GM11168 (cell line): ENCODE measurements at regions not wholly inside any gene's neighbourhood (a gene's known extent, or its start where the extent isn't known, plus 50 kb on each side); places are given as distances from the start of the nearest gene placed in this dataset.
"Not testable (repeated sequence)": the region's sequence is repeated elsewhere in the genome, so short reads cannot be mapped to it uniquely, and the experiment has no call there.

Experiments
- in situ Hi-C: fragments of 300-500 bp; cut with MboI; formaldehyde crosslinking; loops from one replicate; pipeline ENCODE4 v1.12.0; 2022; ENCODE audit warnings: low sequenced_read_pairs; ENCODE audit not compliant: unreplicated experiment

- in situ Hi-C loops: no loop called here
These were observed 365.5 kb downstream of the GBA3 start for GRCh38 chr4:23058165-23058776.

- in situ Hi-C loops: no loop called here
These were observed 348.8 kb downstream of the GBA3 start for GRCh38 chr4:23041501-23041900.

DNA sequence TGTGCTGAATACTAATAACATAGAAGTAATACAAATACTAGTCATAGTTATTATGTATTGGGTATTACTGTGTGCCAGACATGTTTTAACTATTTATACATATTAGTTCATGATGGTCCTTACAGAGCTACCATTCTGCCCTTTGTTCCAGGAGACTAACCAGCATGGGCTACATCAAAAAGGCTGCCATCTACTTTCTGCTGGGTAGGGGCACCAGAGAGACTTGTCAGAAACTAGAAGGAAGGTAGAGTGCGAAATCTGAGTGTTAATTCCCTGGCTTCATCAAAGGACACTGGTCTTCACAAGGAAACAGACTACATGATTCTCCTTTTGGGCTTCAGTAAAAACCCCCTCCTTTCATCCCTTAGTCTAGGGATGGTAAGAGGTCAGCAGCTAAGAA is 347.8 kb downstream of the GBA3 start:
- in situ Hi-C loops: no loop called here

- in situ Hi-C loops: no loop called here
These were observed 347.1 kb downstream of the GBA3 start for GRCh38 chr4:23039818-23040217.

DNA sequence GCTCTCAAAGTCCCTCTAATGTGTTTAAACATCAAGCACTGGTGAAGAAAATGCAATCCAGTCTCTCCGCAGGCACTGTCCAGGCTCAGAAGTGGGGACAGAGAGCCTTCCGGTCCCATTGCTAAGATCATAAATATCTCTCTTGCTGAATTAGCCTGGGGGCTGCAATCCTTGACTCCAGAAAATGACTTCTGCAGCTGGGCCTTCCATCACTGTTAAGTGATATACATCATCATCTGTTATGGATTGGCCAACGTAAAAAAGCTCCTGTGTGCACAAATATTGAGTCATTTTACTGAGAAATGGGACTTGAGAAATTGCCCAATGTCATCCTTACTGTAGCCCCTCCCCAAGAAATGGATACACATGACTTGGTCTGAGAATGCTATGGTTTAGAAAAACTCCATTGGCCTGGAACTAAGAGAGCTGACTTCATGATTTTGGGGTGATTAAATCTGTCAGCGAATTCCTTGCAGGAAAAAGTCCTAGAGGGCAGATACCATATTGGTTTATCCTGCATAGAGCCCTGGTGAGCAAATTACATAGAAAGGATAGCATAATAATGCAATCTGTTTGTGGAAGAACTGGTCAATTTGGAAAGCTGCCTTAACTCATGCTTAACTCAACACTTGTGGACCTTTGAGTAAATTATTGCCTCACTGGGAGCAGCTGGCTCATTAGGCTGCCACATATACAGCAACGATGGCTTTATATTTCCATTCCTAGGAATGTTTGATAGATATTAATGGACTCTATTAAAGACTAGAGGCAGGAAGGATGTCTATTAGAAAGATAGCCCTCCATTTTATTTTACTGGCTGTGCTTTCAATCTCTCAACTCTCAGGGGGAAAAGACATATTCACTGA is 346.1 kb downstream of the GBA3 start:
- in situ Hi-C loops: no loop called here

DNA sequence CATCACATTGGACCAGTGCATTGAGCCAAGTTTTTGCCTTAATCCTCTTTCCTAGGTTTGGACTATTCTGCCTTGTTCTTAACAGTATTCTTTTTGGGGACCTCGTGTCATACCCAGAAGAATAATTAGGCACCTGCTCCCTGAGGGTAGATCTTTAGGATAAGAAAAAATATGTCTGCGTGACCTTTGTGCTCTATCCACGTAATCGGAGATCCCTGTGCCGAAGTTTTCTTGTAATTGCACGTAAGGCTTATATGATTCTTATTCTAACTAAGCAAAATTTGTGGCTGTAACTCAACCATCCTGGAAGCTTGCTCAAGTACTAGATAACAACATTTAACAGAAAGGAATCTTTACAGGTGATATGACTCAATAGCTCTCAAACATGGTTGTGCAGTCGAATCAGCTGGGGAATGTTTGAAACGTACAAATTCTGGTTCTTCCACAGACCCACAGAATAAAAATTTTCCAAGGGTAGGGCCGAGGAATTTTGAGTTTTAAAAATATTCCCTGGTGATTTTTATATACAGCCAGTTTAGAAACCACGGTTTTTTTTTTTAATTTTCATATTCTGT is 344.3 kb downstream of the GBA3 start:
- in situ Hi-C loops: no loop called here

- in situ Hi-C loops: no loop called here
These were observed 343.8 kb downstream of the GBA3 start for GRCh38 chr4:23036503-23036902.

DNA sequence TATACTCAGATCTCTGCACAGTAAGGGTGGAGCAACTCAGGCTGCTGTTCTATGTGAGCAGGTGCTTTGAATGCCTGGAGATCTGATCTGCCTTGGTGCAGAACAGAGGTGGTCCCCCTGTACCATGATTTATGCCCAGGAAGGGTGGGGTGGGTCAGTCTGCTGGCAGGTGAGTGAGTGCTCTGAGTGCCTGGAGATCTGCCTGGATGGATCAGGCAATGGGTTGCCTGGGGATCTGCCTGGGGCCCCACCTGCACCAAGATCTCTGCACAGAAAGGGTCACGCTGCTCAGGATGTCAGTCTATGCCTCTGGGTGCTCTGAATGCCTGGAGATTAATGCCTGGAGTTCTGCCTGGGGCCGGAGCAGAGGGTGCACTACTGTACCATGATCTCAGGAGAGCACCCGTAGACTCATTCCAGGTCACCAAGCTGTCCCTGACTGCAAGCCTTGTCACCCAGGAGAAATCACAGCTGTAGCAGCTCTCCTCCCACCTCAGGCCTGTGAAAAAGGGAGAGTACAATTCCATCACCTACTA is 342.9 kb downstream of the GBA3 start:
- in situ Hi-C loops: no loop called here

DNA sequence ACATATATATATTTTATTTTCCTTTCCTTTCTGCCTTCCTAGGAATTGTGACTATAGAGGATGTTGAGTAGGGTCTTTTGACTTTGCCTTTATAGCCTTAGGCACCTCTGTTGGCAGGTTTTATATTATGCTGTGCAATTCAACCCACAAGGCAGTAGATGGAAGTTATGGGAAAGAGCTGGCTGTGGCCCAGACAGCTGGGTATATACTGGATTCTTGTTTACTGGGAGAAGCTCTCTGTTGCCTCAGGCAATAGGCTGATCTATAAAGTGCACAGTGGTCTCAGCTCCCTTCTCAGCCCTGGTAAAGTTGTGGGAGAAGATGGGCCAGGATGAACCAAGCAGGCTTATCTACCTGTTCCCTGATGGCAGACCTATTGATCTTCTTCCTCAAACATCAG is 342.0 kb downstream of the GBA3 start:
- in situ Hi-C loops: no loop called here

DNA sequence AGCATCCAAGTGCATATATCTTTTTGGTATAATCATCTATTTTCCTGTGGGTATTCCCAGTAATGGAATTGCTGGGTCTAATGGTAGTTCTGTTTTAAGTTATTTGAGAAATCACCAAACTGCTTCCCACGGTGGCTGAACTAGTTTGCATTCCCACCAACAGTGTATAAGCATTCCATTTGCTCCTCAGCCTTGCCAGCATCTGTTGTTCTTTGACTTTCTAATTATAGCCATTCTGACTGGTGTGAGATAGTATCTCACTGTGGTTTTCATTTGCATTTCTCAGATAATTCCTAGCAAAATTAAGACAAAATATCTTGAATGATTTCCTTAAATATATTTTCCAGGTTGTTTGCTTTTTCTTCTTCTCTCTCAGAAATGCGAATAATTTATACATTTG is 341.1 kb downstream of the GBA3 start:
- in situ Hi-C loops: no loop called here

GRCh38 chr4:23028875-23029274 is 336.1 kb downstream of the GBA3 start:
- in situ Hi-C loops: no loop called here

- in situ Hi-C loops: no loop called here
These were observed 330.9 kb downstream of the GBA3 start for GRCh38 chr4:23023666-23024065.

- in situ Hi-C loops: no loop called here
These were observed 330.4 kb downstream of the GBA3 start for GRCh38 chr4:23023121-23023520.

DNA sequence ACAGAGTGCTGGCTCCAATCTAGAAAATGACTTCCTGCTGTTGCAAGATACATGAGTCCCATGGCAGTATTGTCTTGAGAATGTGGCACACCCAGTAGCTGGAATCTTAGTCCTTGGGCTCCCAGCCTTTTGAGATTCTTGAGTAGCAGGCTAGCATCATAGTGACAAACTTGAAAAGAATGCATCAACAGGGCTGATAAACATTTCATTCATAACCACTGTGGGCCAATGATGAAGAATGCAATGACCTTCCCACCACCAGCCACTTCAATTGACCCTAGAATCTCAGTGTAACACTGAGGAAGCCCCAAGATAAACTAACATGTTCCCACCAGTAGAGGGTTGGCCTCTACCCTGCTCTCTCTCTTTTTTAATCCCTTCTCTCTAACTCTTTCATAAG is 329.3 kb downstream of the GBA3 start:
- in situ Hi-C loops: no loop called here

- in situ Hi-C loops: no loop called here
These were observed 328.3 kb downstream of the GBA3 start for GRCh38 chr4:23021040-23021439.

DNA sequence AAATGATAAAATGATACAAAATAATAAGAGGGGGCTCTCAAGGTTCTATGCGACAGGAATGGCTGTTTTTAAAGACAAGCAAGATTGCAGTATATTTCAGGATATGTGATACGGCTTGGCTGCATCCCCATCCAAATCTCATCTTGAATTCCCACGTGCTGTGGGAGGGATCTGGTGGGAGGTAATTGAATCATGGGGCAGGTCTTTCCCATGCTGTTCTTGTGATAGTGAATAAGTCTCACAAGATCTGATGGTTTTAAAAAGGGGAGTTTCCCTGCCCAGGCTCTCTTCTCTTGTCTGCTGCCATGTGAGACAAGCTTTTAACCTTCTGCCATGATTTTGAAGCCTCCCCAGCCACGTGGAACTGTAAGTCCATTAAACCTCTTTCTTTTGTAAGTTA is 327.7 kb downstream of the GBA3 start:
- in situ Hi-C loops: not testable (repeated sequence)

DNA sequence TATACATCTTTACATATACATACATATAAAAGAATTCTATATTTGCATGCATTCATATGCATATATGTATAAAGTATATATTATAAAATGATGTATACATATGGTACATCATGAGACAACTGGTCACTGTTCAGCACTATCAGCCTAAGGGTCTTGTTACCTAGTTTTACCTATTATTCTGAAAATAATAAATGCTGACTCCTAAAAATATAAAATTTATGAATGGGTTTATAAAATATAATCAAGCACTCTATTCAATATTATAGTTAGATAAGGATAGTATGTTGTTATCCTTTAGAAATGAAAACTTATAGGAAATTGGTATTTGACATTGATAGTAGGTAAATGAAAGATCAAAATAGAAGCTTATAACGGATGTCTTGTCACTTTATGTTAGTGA is 324.2 kb downstream of the GBA3 start:
- in situ Hi-C loops: no loop called here

DNA sequence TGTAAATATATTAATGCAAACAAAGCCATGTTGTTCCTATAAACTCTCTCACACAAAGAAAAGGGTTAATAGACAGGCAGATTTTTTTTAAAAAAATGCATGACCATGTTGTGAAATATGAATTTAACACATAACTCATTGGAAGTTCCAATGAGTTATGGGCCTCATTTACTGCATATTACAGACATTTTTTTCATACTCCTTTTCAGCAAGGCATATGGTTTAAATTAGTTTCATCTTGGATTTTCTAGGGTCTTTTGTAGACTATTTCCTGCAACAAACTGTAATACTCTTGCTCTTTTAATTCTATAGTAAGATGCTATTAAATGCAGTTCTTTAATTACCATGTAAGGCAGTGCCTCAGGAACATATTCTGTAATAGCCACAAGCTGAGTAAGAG is 323.1 kb downstream of the GBA3 start:
- in situ Hi-C loops: no loop called here

DNA sequence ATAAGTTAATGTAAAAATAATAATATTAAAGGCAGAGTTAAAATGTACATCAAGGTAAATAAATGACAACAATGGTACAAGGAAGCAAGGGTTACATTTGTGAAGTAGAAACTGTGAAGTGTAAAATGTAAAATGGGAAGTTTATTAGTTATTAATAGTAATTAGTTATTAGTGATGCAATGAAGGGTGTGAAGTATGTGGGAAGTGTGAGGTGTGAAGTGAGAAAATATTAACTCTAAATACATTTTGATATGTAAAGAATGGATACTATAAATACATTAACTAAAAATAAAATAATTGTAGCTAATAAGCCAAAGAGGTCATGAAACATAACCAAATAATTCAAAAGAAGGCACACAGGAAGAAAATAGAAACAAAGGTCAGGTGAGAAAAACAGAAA is 316.4 kb downstream of the GBA3 start:
- in situ Hi-C loops: no loop called here

DNA sequence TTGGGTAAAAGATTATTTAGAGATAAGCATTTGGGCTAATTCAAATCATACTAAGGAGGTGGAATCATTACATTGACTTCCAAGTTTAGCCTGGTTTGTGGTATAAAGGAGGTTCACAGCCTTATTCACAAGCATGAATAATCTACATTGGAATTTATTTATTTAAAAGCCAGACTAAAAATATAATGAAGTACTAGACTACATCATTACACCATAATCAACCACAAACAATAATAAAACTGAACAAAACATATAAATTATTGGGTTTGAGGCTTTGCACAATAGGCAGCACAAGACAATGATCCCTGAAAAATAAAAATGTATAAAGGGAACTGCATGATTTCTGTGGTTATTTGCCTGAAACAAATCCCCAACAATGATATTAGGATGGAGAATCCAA is 314.0 kb downstream of the GBA3 start:
- in situ Hi-C loops: no loop called here

DNA sequence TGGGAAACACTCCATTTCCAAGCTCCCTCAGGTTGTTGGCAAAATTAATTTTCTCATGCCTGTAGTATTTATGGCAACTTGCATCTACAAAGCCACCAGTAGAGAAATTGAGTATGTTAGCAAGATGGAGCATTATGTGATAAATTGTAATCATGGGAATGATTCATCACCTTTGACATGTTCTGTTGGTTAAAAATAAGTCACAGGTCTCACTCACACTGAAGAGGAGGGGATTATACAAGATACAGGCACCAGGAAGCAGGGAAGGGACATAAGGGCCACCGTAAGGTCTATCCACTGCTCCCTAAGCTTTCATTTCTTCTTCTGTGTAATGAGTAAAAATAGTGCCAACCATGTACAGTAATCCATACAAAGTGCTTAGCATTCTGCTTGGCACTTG is 313.0 kb downstream of the GBA3 start:
- in situ Hi-C loops: no loop called here
